Astrocyte (in vitro differentiated cells and primary cell): ENCODE measurements at regions not wholly inside any gene's neighbourhood (a gene's known extent, or its start where the extent isn't known, plus 50 kb on each side); places are given as distances from the start of the nearest gene placed in this dataset.

Source experiments
- CTCF ChIP-seq: IDR thresholded peaks from 2 replicates; pipeline ENCODE4 v1.5.1; 2011; ENCODE audit warnings: low read depth, mild to moderate bottlenecking, inconsistent platforms, low read length, moderate library complexity; ENCODE audit not compliant: insufficient read depth
- EZH2 ChIP-seq: IDR thresholded peaks from 2 replicates; pipeline ENCODE4 v1.6.1; 2012; ENCODE audit warnings: mild to moderate bottlenecking, low read length, inconsistent platforms; ENCODE audit not compliant: insufficient read depth

- TF ChIP-seq CTCF (no peak), EZH2 (no peak)
These were observed 125.3 kb downstream of the SIPA1L2 start for GRCh38 chr1:232504651-232505050.
